Ovary (tissue), 3 donors: ENCODE measurements at regions not wholly inside any gene's neighbourhood (a gene's known extent, or its start where the extent isn't known, plus 50 kb on each side); places are given as distances from the start of the nearest gene placed in this dataset.

Experiments
- CTCF ChIP-seq, 3 donors: fragments of 450-650 bp in 2 of 3; fragments of 200-600 bp in 1 of 3; IDR thresholded peaks; one replicate each; pipeline versions ENCODE4 v1.5.1 to v1.8.0; 2016 to 2022; ENCODE audit warnings: antibody characterized with exemption in 3 of 3, mild to moderate bottlenecking in 1 of 3
- EP300 ChIP-seq: sonication (generic); formaldehyde crosslinking; IDR thresholded peaks from one replicate; pipeline ENCODE4 v1.6.1; 2017; ENCODE audit warnings: antibody characterized with exemption
- donor health status: DM: no; HTN: no; CAD: no.

DNA sequence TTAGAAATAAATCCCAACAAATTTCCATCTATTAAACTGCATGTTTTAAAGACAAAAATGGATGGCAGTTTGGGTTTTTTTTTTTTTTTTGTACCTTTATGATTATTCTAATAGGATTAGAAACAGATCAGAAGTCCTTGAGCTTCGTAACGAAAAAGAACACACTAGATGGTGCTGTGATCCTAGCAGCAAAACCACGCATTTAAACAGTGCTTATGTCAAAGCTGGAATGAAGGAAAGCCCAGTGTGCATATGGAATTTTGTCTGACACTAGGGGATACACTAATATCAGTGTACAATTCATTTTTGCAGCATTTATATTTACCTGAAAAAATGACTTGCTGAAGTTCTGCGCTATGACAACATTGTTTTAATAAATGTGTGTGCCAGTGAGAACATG, 229.1 kb downstream of the VEGFC start:
- TF ChIP-seq CTCF (IDR thresholded peaks at IDR 0.05): no peak
- no peak for TF ChIP-seq EP300
